Stimulated activated CD4-positive, alpha-beta T cell treated with anti-CD3 and anti-CD28 coated beads, Interleukin-4, amount 100 ng/mL, for 1 hour (primary cell): ENCODE measurements at regions not wholly inside any gene's neighbourhood (a gene's known extent, or its start where the extent isn't known, plus 50 kb on each side); places are given as distances from the start of the nearest gene placed in this dataset.
"Not testable (repeated sequence)": the region's sequence is repeated elsewhere in the genome, so short reads cannot be mapped to it uniquely, and the experiment has no call there.

Experiments
- DNase-seq: peaks from one replicate; pipeline ENCODE4 v3.0.0-alpha.2; 2020

- peak; percentile 18 for DNase-seq
These were observed 83.9 kb upstream of the ZNG1F start for GRCh38 chr9:41272879-41273548.

GRCh38 chr9:41270992-41271391 is 81.9 kb upstream of the ZNG1F start:
- DNase-seq: not testable (repeated sequence)

GRCh38 chr9:41269471-41269870 is 80.4 kb upstream of the ZNG1F start:
- DNase-seq: not testable (repeated sequence)

DNA sequence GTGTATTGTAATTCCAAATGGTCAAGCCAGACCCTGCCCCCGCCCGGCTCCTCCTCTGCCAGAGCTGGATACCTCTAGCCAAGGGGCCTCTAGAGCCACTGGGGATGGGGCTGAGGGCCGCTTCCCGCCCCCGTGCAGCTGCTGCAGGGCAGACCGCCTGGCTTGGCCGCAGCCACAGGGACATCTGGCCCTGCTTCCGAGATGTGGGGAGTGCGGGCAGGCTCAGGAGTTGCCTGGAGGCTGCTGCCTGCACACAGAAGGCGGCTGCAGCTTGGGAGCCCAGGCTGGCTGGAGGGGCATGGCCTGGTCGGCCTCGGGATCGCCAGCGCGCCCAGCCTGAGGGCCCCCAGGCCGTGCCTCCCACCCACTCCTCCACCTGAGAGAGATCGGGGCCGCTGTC is 79.9 kb upstream of the ZNG1F start:
- not testable (repeated sequence) for DNase-seq

- not testable (repeated sequence) for DNase-seq
These were observed 77.5 kb upstream of the ZNG1F start for GRCh38 chr9:41266602-41267001.

GRCh38 chr9:41266000-41266399 is 76.9 kb upstream of the ZNG1F start:
- DNase-seq: not testable (repeated sequence)

DNA sequence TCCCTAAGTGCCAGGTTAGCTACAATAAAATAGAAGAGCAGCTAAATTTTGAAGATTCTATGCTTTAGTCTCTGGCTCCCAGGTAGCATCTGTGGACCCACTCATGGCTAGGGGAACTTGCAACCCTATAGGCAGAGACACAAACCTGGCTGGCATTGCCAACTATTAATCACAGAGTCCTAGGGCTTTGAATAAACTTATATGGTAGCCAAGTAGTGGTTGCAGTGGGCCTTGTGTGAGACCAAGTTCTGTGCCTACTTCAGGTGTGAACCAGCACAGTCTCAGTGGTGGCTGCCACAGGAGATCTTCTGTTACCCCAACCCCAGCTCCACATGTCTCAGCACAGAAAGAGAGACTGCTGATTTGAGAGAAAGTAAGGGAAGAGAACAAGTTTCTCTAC is 62.9 kb upstream of the ZNG1F start:
- DNase-seq: not testable (repeated sequence)

DNA sequence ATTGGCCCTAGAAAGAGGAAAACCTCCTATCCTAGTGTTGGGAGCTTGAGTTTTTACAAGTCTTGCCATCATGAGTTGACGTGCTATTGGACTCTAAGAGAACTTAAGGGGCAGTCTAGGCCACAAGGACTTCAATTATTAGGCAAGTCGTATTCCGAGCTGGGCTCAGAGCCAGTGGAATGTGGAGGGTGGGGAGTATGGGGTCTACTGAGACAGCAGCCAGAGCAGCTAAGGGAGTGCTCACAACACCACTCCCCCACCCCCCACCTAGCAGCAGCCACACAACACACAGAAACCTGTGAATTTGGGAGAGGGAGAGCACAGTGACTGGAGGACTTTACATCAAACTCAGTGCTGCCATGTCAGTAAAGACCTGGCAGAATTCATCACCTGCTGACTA is 62.0 kb upstream of the ZNG1F start:
- DNase-seq: not testable (repeated sequence)

DNA sequence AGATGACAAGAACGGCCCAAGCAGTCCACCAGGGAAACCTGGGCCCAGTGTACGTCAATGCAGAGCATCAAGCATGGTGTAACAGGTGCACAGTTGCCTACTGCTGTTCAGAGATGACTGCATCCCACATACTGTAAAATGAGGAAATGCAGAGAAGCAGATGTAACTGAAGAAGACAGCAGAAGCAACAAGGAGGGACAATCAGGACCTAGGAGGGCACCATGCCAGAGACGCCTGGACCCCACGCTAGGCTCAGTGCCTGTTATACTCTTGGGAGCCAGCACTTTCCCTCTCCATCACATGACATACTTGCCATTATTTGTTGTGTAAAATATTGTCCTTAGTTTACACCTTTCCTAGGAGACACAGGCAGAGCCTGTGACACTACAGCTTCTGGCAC is 57.6 kb upstream of the ZNG1F start:
- DNase-seq: not testable (repeated sequence)
